ENCODE measurements at regions not wholly inside any gene's neighbourhood (a gene's known extent, or its start where the extent isn't known, plus 50 kb on each side); places are given as distances from the start of the nearest gene placed in this dataset.

- Histone ChIP-seq H3K27ac (no peak overlapping the region), H3K9me3 (no peaks in the 10 kb centered on the region), H3K4me1 (peaks cover 16% of the 10 kb centered on the region; the same call in 2 of the 3 replicates), H3K4me3 (no peak overlapping the region), H3K4me2 (no peak overlapping the region)
- FAIRE-seq, result no peak
- ChIA-PET POLR2A (no interaction called here), CTCF (no interaction called here)
- no peak for DNase-seq (ENCODE audit: low read depth in 1 of 2, low spot score in 1 of 2)
- 70% methylated on average over 3 of the region's 3 CpGs for WGBS (ENCODE audit: missing lambda C conversion rate)
- no peak for ATAC-seq
- TF ChIP-seq REST (IDR thresholded peaks at IDR 0.05) (no peak), HEYL (CRISPR knock-in tag; IDR thresholded peaks at IDR 0.05) (no peak), RNF2 (IDR thresholded peaks at IDR 0.05; ENCODE audit: borderline replicate concordance, low read depth) (no peak), GATA3 (IDR thresholded peaks at IDR 0.05; ENCODE audit: borderline replicate concordance) (no peak), JUNB (IDR thresholded peaks at IDR 0.05) (no peak), ESRRA (IDR thresholded peaks at IDR 0.05; ENCODE audit: borderline replicate concordance, low read length) (no peak), MAX (IDR thresholded peaks at IDR 0.05) (no peak), CHD4 (IDR thresholded peaks at IDR 0.05; ENCODE audit: borderline replicate concordance) (no peak), KDM5A (IDR thresholded peaks at IDR 0.05) (no peak), FOXS1 (CRISPR knock-in tag; IDR thresholded peaks at IDR 0.05) (no peak), ATOH8 (CRISPR knock-in tag; IDR thresholded peaks at IDR 0.05; ENCODE audit: low read depth) (no peak), HOXB5 (CRISPR knock-in tag; IDR thresholded peaks at IDR 0.05) (no peak), ZFP36 (IDR thresholded peaks at IDR 0.05; ENCODE audit: borderline replicate concordance, partially characterized antibody) (no peak), JUN (IDR thresholded peaks at IDR 0.05) (no peak), CHD2 (IDR thresholded peaks at IDR 0.05; ENCODE audit: low read length, partially characterized antibody) (no peak), E2F6 (IDR thresholded peaks at IDR 0.05; ENCODE audit: borderline replicate concordance, low read depth) (no peak)
Observed at GRCh38 chr9:115804206-115804605, 349.4 kb upstream of the PAPPA start.

GRCh38 chr9:115808108-115808507 lies 345.5 kb upstream of the PAPPA start:
- Histone ChIP-seq H3K9me3 (no peaks in the 10 kb centered on the region), H3K4me1 (peaks cover 17% of the 10 kb centered on the region; the same call in 2 of the 3 replicates), H3K4me3 (no peak overlapping the region), H3K27ac (peak overlapping the region in 1 of 2 experiments; percentile 18; a peak in 2 of 6 replicates), H3K4me2 (peak overlapping the region; percentile 6; the same call in 1 of the 3 replicates)
- WGBS (ENCODE audit: missing lambda C conversion rate), result 66% methylated on average over 2 of the region's 2 CpGs
- ChIA-PET POLR2A (no interaction called here), CTCF (no interaction called here)
- TF ChIP-seq CHD2 (IDR thresholded peaks at IDR 0.05; ENCODE audit: low read length, partially characterized antibody) (no peak), CEBPB (IDR thresholded peaks at IDR 0.05) (peak; percentile 73 to 79; a peak in 3 of 4 replicates), HEYL (CRISPR knock-in tag; IDR thresholded peaks at IDR 0.05) (no peak), CBX8 (IDR thresholded peaks at IDR 0.05) (no peak)
- TF ChIP-seq, protein P1, sequence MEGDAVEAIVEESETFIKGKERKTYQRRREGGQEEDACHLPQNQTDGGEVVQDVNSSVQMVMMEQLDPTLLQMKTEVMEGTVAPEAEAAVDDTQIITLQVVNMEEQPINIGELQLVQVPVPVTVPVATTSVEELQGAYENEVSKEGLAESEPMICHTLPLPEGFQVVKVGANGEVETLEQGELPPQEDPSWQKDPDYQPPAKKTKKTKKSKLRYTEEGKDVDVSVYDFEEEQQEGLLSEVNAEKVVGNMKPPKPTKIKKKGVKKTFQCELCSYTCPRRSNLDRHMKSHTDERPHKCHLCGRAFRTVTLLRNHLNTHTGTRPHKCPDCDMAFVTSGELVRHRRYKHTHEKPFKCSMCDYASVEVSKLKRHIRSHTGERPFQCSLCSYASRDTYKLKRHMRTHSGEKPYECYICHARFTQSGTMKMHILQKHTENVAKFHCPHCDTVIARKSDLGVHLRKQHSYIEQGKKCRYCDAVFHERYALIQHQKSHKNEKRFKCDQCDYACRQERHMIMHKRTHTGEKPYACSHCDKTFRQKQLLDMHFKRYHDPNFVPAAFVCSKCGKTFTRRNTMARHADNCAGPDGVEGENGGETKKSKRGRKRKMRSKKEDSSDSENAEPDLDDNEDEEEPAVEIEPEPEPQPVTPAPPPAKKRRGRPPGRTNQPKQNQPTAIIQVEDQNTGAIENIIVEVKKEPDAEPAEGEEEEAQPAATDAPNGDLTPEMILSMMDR (IDR thresholded peaks at IDR 0.05), result no peak
- no peak for DNase-seq (ENCODE audit: low read depth in 1 of 2, low spot score in 1 of 2)
- no peak for ATAC-seq
- FAIRE-seq, result peak; percentile 13
